SK-N-SH treated with all-trans-retinoic acid at 6 μM for 48 hours (cell line): ENCODE measurements at regions not wholly inside any gene's neighbourhood (a gene's known extent, or its start where the extent isn't known, plus 50 kb on each side); places are given as distances from the start of the nearest gene placed in this dataset.

Source experiments
- ATAC-seq: fragments of 200-7000 bp; cut with Tn5 transposase; 3 replicates; pipeline ENCODE4 v1.9.1; 2020; ENCODE audit warnings: mild to moderate bottlenecking, moderate library complexity
- ARNTL ChIP-seq: fragments of 450-650 bp; formaldehyde crosslinking; IDR thresholded peaks from 2 replicates; pipeline ENCODE4 v1.5.0; 2020; ENCODE audit warnings: low read depth, mild to moderate bottlenecking, moderate library complexity, borderline replicate concordance
- BACH2 ChIP-seq: fragments of 250-450 bp; sonication (Bioruptor Pico); IDR thresholded peaks from 2 replicates; pipeline ENCODE4 v1.9.0; 2021; ENCODE audit warnings: mild to moderate bottlenecking, borderline replicate concordance
- CREB5 ChIP-seq: fragments of 250-450 bp; sonication (Bioruptor Pico); IDR thresholded peaks from 2 replicates; pipeline ENCODE4 v1.5.1; 2020; ENCODE audit warnings: low read depth, mild to moderate bottlenecking, moderate library complexity
- ESRRG ChIP-seq: fragments of 250-450 bp; sonication (Bioruptor Pico); IDR thresholded peaks from 2 replicates; pipeline ENCODE4 v1.6.1; 2021; ENCODE audit warnings: mild to moderate bottlenecking
- GLIS3 ChIP-seq: fragments of 250-450 bp; sonication (Bioruptor Pico); IDR thresholded peaks from 2 replicates; pipeline ENCODE4 v1.5.0; 2020; ENCODE audit warnings: mild to moderate bottlenecking, moderate library complexity
- ISL1 ChIP-seq: fragments of 250-450 bp; sonication (Bioruptor Pico); IDR thresholded peaks from 2 replicates; pipeline ENCODE4 v2.1.2; 2022; ENCODE audit warnings: mild to moderate bottlenecking, moderate library complexity
- PATZ1 ChIP-seq: fragments of 250-450 bp; sonication (Bioruptor Pico); IDR thresholded peaks from 2 replicates; pipeline ENCODE4 v1.8.0; 2020; ENCODE audit warnings: mild to moderate bottlenecking, moderate library complexity, borderline replicate concordance
- RARB ChIP-seq: fragments of 250-450 bp; sonication (Bioruptor Pico); IDR thresholded peaks from 2 replicates; pipeline ENCODE4 v1.8.0; 2021; ENCODE audit warnings: mild to moderate bottlenecking, moderate library complexity
- SNAI2 ChIP-seq: fragments of 250-450 bp; sonication (Bioruptor Pico); IDR thresholded peaks from 2 replicates; pipeline ENCODE4 v1.5.0; 2020; ENCODE audit warnings: mild to moderate bottlenecking, moderate library complexity
- TOX ChIP-seq: fragments of 250-450 bp; sonication (Bioruptor Pico); IDR thresholded peaks from 2 replicates; pipeline ENCODE4 v1.8.0; 2021; ENCODE audit warnings: mild to moderate bottlenecking, moderate library complexity, borderline replicate concordance
- TSHZ2 ChIP-seq: fragments of 250-450 bp; sonication (Bioruptor Pico); IDR thresholded peaks from 2 replicates; pipeline ENCODE4 v1.5.0; 2020; ENCODE audit warnings: mild to moderate bottlenecking, moderate library complexity
- ZFP3 ChIP-seq: fragments of 250-450 bp; sonication (Bioruptor Pico); IDR thresholded peaks from 2 replicates; pipeline ENCODE4 v1.5.0; 2020; ENCODE audit warnings: mild to moderate bottlenecking, moderate library complexity
- ZNF8 ChIP-seq: fragments of 450-650 bp; formaldehyde crosslinking; IDR thresholded peaks from 2 replicates; pipeline ENCODE4 v1.5.0; 2020; ENCODE audit warnings: mild to moderate bottlenecking, moderate library complexity
- TF ChIP-seq, protein P1 (sequence below): fragments of 250-450 bp; sonication (Bioruptor Pico); IDR thresholded peaks from 2 replicates; pipeline ENCODE4 v1.8.0; 2021; ENCODE audit warnings: low read depth, mild to moderate bottlenecking, moderate library complexity, borderline replicate concordance
- TF ChIP-seq, protein P2 (sequence below): fragments of 250-450 bp; sonication (Bioruptor Pico); IDR thresholded peaks from 2 replicates; pipeline ENCODE4 v1.5.1; 2021; ENCODE audit warnings: mild to moderate bottlenecking, moderate library complexity

- TF ChIP-seq ISL1 (no peak), ESRRG (no peak), PATZ1 (CRISPR knock-in tag) (no peak), ZNF8 (CRISPR knock-in tag) (no peak), SNAI2 (CRISPR knock-in tag) (no peak)
- no peak for ATAC-seq
These were observed 506.2 kb downstream of the FGF9 start for GRCh38 chr13:22176968-22177520.

- no peak for ATAC-seq
These were observed 508.0 kb downstream of the FGF9 start for GRCh38 chr13:22178878-22179277.

GRCh38 chr13:22187329-22187728 is 516.5 kb downstream of the FGF9 start:
- TF ChIP-seq ZNF8 (CRISPR knock-in tag) (no peak), GLIS3 (CRISPR knock-in tag) (no peak), PATZ1 (CRISPR knock-in tag) (no peak), BACH2 (no peak), RARB (no peak), TSHZ2 (CRISPR knock-in tag) (no peak), ARNTL (CRISPR knock-in tag) (no peak)
- TF ChIP-seq, protein P1, sequence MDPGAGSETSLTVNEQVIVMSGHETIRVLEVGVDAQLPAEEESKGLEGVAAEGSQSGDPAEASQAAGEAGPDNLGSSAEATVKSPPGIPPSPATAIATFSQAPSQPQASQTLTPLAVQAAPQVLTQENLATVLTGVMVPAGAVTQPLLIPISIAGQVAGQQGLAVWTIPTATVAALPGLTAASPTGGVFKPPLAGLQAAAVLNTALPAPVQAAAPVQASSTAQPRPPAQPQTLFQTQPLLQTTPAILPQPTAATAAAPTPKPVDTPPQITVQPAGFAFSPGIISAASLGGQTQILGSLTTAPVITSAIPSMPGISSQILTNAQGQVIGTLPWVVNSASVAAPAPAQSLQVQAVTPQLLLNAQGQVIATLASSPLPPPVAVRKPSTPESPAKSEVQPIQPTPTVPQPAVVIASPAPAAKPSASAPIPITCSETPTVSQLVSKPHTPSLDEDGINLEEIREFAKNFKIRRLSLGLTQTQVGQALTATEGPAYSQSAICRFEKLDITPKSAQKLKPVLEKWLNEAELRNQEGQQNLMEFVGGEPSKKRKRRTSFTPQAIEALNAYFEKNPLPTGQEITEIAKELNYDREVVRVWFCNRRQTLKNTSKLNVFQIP (CRISPR knock-in tag): no peak
- no peak for ATAC-seq

More at GRCh38 chr13:22178878-22179277, 508.0 kb downstream of the FGF9 start:
- no peak for TF ChIP-seq GLIS3 (CRISPR knock-in tag)
- no peak for TF ChIP-seq ZFP3 (CRISPR knock-in tag)
- TF ChIP-seq CREB5 (CRISPR knock-in tag): no peak
- no peak for TF ChIP-seq SNAI2 (CRISPR knock-in tag)
- no peak for TF ChIP-seq ESRRG
- TF ChIP-seq ISL1: no peak
- TF ChIP-seq, protein P2, sequence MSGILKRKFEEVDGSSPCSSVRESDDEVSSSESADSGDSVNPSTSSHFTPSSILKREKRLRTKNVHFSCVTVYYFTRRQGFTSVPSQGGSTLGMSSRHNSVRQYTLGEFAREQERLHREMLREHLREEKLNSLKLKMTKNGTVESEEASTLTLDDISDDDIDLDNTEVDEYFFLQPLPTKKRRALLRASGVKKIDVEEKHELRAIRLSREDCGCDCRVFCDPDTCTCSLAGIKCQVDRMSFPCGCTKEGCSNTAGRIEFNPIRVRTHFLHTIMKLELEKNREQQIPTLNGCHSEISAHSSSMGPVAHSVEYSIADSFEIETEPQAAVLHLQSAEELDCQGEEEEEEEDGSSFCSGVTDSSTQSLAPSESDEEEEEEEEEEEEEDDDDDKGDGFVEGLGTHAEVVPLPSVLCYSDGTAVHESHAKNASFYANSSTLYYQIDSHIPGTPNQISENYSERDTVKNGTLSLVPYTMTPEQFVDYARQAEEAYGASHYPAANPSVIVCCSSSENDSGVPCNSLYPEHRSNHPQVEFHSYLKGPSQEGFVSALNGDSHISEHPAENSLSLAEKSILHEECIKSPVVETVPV (CRISPR knock-in tag): no peak

DNA sequence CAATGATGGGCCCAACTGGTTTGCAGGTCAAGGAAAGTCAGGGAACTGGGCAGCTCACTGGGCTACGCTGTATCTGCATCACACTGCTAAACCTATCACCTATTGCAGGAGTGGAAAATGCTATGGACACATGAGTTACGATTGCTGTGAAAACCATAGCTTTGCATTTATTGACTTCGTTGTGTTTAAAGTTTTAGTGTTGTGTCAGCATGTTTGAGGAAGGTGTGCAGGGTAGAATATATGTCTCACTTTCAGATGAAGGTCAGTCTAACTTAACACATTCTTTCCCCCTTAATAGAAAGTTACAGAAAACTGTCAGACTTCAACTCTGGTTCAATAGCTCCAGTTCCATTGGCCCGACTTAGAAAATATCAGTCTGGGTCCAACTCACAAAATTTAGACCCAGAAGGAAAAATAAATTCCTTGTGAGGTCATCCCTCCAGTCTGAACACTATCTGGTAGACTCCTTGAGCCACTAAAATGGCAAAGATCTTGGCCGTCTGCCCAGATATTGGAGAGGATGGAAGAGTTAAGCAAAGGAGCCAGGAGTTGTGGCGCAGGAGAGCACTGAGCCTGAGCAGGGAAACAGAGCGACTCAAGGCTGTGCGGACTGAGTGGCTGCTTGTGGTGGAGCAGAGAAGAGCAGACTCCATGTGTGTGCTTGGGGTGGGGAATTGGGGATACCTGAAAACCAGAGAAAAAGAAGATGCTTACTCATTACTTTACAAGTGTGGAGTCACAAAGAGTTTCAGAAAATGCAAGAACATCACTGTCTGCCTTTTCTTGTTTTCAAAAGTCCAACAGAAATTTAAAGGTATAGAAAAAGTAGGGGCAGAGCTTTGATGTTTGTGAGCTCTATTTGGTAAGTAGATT is 518.5 kb downstream of the FGF9 start:
- ATAC-seq: no peak
- TF ChIP-seq TOX (CRISPR knock-in tag) (no peak), TSHZ2 (CRISPR knock-in tag) (no peak), ZNF8 (CRISPR knock-in tag) (no peak), CREB5 (CRISPR knock-in tag) (no peak), SNAI2 (CRISPR knock-in tag) (no peak), ISL1 (no peak)
- TF ChIP-seq, protein P2 (CRISPR knock-in tag): no peak
